Stimulated activated naive CD8-positive, alpha-beta T cell treated with anti-CD3 and anti-CD28 coated beads, Interleukin-15, Interleukin-2, amounts not matched to agents 100 U/mL and 50 U/mL, for 24 hours (primary cell): ENCODE measurements at regions not wholly inside any gene's neighbourhood (a gene's known extent, or its start where the extent isn't known, plus 50 kb on each side); places are given as distances from the start of the nearest gene placed in this dataset.

Source experiments
- ATAC-seq: fragments of 150-1000 bp; cut with Tn5 transposase; one replicate; pipeline ENCODE4 v1.10.0; 2021
- DNase-seq: peaks from one replicate; pipeline ENCODE4 v3.0.0; 2021

- ATAC-seq (no peak), DNase-seq (no peak)
Observed at GRCh38 chr13:86737334-86737932, 933.7 kb upstream of the SLITRK5 start.

DNA sequence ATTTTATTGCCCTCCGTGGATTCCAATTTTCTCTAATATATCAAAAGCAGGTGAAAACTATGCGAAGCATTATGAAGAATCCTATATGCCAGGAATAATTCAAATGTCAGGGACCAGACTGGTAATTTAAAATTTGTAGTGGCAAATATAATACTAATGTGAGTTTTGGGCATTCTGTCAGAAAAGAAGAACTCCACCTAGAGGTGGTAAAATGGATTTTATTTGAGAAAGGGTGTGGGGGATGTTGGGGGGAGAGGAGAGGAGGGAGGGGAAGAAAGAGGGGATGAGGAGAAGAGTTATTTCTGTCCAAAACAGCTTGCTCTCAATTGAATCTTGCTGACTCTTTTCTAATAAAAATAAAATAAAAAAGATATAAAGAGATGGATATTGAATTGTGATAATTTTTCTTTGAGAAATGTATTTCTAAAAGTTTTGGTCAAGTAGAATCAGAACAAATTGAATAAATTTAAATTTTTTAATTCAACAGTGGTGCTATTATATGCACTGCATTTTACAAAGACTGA is 929.3 kb upstream of the SLITRK5 start:
- DNase-seq (no peak), ATAC-seq (no peak)

DNA sequence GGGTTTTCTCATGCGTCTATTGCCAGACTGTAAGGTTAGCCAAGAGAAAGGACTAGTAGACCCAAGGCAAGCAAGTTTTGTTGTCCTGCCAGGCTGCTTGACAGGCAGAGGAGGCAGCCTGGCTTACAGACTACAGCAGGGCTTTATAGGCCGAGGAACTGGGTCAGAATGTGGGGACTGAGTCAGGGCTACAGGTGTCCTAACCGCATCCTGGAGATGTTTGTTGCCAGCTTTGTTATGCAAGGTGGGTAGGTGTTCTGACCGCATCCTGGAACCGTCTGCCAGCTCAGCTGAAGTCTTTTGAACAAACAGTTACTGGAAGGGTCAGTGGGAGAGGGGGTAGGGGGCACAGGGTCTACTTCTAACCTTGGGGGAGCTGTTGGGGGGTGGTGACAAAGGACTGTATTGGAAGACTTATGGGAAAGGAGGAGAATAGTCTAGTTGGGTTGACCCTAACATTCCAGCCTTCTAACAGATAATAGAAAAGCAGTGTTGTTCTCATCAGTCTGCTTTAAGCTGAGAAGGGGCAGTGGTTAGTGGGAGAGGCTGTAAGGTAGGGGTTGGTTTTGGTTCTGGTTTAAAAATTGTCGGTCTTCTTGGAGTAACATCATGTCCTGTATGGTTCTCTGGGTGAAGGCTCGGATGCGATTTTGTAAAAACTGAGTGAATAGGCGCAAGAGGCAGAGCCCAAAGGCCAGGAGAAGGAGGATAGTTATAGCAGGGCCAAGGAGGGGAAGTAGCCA is 913.8 kb upstream of the SLITRK5 start:
- DNase-seq, result no peak

GRCh38 chr13:86758116-86758515 is 913.1 kb upstream of the SLITRK5 start:
- DNase-seq (no peak), ATAC-seq (no peak)

More for the DNA sequence above, 913.8 kb upstream of the SLITRK5 start:
- ATAC-seq, result no peak

- no peak for ATAC-seq
- DNase-seq, result no peak
Observed at GRCh38 chr13:86760620-86761019, 910.6 kb upstream of the SLITRK5 start.

DNA sequence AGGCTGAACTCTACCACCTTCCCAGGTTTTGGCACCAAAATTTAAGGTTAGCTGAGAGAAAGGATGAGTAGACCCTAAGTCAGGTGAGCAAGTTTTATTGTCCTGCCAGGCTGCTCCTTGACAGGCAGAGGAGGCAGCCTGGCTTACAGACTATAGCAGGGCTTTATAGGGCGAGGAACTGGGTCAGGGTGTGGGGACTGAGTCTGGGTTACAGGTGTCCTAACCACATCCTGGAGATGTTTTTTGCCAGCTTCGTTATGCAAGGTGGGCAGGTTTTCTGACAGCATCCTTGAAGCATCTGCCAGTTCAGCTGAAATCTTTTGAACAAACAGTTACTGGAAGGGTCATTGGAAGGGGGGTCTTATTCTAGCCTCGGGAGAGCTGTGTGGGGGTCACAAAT is 905.7 kb upstream of the SLITRK5 start:
- ATAC-seq (no peak), DNase-seq (no peak)

DNA sequence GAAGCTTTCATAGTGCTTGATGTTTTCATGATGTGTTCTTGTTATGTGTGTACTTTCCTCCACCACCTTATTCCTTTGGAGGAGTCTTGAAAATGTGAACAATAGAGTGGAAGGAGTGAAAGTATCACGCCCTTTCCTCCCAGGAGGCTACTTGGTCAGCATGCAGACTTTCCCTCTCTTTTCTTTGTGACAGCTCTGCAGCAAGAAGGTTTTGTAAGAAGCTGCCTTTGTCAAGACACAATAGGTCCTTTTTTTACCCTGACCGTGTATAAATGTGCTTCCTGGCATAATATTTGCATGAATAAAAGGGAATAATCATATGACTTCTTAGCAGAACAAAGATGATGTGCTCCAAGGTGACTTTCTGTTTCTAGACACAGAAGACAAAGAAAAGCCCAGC is 882.6 kb upstream of the SLITRK5 start:
- no peak for ATAC-seq
- DNase-seq, result no peak

DNA sequence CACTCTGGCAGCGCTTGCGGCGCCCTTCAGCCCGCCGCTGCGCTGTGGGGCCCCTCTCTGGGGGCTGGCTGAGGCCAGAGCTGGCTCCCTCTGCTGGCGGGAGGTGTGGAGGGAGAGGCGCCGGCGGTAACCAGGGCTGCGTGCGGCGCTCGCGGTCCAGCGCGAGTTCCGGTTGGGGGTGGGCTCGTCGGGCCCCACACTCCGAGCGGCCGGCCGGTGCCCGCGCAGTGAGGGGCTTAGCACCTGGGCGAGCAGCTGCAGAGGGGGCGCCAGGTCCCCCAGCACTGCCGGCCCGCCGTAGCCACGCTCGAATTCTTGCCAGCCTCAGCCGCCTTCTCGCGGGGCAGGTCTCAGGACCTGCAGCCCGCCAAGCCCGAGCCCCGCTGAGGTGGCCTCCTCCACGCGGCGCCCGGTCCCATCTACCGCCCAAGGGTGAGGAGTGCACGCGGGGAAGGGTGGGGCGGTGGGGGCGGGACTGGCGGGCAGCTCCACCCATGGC is 879.0 kb upstream of the SLITRK5 start:
- ATAC-seq (no peak), DNase-seq (no peak)

DNA sequence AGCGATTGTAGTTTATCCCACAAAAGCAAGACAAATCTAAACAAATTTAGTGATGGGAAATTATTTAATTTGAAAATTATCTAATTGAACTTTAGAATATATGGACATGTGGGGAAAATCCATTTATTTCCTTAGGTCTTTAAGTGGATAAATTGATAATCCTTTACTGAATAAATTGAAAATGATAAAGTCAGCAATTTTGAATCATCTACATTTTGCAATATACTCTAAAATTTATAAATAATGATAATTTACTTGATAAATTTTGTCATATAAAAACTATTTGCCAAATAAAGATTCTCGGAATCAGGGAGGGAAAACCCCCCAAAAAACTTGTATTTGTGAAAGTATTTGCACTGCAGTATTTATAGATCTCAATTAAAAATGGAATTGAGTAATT is 875.3 kb upstream of the SLITRK5 start:
- no peak for ATAC-seq
- DNase-seq, result no peak

- ATAC-seq (no peak), DNase-seq (no peak)
Observed at GRCh38 chr13:86810361-86810760, 860.8 kb upstream of the SLITRK5 start.

GRCh38 chr13:86813198-86813597 is 858.0 kb upstream of the SLITRK5 start:
- DNase-seq (no peak), ATAC-seq (no peak)

GRCh38 chr13:86825410-86825809 is 845.8 kb upstream of the SLITRK5 start:
- no peak for DNase-seq
- no peak for ATAC-seq

DNA sequence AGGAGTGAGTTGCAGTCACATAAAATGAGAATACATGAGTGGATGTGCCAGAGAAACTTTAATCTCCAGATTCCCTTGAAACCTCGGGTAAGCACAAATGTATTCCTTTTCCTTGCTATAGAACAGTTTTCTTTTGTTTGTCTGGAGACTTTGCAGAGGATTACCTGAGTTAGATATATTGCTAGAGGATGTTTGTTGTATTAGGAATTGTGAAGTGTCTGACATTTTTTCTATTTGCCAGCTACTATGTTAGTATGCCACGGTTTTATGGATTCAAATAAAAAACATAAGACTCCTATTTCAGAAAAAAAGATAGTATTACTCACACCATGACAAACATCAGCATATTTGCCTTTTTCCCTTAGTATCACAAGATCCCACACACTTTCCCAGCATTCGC is 844.9 kb upstream of the SLITRK5 start:
- DNase-seq, result no peak
- ATAC-seq, result no peak

- ATAC-seq (no peak), DNase-seq (no peak)
Observed at GRCh38 chr13:86830046-86830445, 841.1 kb upstream of the SLITRK5 start.

DNA sequence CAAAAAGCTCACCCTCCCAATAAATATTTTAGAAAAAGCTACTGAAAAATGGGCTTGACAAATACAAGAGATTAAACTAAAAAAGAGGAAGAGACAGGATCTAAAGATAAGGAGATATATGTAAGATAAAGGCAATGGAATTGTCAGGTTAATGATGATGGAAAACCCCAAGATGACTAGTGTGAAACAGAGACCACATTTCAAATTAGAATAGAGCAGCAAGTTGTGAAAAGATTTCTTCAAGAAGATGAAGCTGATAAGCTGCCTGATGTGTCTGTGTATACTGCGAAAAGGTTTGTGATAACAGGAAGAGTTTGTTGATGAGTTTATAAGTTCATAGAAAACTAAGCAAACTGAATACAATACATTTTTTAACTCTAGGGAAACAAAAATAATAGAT is 840.1 kb upstream of the SLITRK5 start:
- DNase-seq (no peak), ATAC-seq (no peak)

DNA sequence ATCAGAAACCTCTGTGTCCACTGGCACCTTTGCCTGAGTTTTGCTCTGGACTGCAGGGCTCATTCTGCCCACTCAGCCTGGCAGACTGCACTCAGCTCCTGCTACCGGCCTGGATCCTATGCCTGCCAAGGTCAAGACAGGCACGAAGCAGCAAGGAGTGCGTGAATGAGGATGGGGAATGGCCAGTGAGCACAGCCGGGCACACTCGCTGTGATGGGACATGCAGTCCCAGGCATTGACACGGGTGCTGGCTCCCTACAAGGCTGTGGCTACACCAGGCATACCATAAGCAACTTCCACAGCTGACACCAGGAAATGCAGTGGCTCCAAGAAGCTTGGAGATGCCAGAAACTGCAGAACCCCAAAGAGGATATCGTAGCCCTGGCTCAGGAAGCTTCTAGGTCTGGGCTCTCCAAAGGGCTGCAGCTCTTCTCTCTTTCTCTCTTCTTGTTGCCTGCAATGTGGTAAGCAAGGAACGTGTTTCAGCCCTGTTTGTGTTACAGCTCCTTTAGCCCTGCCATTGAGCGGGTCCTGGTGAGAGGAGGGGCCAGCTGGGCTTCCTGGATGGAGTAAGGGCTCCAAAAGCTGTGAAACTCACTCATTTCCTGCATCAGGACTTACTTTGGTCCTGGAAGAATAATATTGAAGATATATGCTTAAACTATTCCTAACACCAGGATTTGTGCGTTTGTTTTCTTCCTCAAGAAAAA is 832.6 kb upstream of the SLITRK5 start:
- no peak for DNase-seq
- ATAC-seq, result no peak

DNA sequence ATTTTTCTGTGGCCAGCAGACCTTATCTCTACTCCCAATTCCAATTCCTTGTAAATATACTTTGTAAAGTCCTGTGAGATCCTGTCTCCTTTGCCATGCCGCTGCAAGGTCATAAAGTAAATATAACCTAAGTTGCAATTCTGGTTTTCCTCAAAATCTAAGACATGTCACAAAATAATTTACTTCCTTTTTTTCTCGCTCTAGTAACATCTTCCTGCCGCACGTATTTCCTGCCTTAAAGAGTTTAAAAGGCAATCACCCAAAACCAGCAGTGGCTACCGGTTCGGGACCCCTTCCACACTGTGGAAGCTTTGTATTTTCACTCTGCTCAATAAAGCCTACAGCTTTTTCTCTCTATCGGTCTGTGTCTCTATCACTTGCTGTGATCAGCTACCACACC is 832.0 kb upstream of the SLITRK5 start:
- DNase-seq, result no peak
- no peak for ATAC-seq

- ATAC-seq (peak; percentile 19), DNase-seq (no peak)
Observed at GRCh38 chr13:86840250-86841191, 830.6 kb upstream of the SLITRK5 start.

DNA sequence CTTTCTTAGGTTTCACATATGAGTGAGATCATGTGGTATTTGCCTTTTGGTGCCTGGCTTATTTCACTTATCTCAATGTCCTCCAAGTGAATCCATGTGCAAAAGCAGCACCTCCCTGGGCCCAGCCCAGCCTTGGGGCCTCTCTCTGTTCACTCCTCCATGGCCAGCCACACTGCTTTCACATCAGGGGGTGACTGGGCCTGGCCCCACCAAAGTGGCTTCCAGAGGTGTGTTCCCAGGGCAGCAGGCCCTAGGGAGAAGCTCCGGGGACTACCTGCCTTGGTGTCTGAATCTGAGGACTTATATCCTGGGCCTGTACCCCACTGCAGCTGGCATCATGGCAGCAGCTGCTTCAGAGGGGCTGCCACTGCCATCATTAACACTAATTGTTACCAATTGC is 829.9 kb upstream of the SLITRK5 start:
- DNase-seq (no peak), ATAC-seq (no peak)

DNA sequence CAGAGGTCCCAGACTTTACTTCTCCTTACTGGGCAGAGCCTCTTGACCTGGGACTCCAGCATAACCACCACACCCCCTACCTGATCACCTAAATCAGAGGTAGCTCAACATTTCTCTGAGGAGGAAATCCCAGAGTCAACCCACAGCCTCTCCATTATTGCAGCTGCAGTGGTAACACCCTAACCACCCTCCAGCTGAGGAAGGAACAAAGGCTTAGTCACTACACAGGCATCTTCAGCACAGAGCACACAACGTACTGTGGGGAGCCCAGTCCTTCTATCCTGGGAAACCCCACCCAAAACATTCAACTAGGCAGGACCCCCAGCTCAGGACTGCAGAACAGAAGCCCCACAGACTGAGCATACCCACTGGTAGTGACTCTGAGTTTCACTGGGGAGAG is 824.7 kb upstream of the SLITRK5 start:
- DNase-seq, result no peak
- ATAC-seq, result no peak

GRCh38 chr13:86848716-86849115 is 822.5 kb upstream of the SLITRK5 start:
- DNase-seq (no peak), ATAC-seq (no peak)

DNA sequence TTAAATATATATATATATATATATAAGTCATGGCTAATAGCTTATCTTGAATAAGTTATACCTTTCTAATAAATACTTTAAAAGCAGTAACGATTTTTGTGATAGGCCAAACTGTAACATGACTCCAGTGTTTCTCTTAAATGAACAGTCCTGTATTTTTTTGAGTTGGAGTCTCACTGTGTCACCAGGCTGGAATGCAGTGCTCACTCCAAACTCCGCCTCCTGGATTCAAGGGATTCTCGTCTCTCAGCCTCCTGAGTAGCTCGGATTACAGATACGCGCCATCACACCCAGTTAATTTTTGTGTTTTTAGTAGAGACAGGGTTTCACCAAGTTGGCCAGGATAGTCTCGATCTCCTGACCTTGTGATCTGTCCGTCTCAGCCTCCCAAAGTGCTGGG is 814.2 kb upstream of the SLITRK5 start:
- no peak for ATAC-seq
- no peak for DNase-seq
